Fibroblast of skin of abdomen (primary cell): ENCODE measurements at regions not wholly inside any gene's neighbourhood (a gene's known extent, or its start where the extent isn't known, plus 50 kb on each side); places are given as distances from the start of the nearest gene placed in this dataset.
A peak's percentile ranks its signal among the peaks of the same experiment; 100 is the strongest.

Experiments used
- DNase-seq: peaks from one replicate; pipeline ENCODE4 v3.0.0-alpha.2; 2013

GRCh38 chr21:16073586-16073985, 343.8 kb downstream of the USP25 start:
- DNase-seq: no peak

- no peak for DNase-seq
Measured at GRCh38 chr21:16074950-16075489, 345.2 kb downstream of the USP25 start.

GRCh38 chr21:16075649-16076282, 346.0 kb downstream of the USP25 start:
- no peak for DNase-seq

- no peak for DNase-seq
Measured at GRCh38 chr21:16076465-16076864, 346.7 kb downstream of the USP25 start.

- DNase-seq: no peak
Measured at GRCh38 chr21:16078382-16078781, 348.6 kb downstream of the USP25 start.

GRCh38 chr21:16079830-16080229, 350.0 kb downstream of the USP25 start:
- peak; percentile 64 for DNase-seq

- no peak for DNase-seq
Measured at GRCh38 chr21:16081304-16081703, 351.5 kb downstream of the USP25 start.

- no peak for DNase-seq
Measured at GRCh38 chr21:16082038-16082816, 352.4 kb downstream of the USP25 start.

DNA sequence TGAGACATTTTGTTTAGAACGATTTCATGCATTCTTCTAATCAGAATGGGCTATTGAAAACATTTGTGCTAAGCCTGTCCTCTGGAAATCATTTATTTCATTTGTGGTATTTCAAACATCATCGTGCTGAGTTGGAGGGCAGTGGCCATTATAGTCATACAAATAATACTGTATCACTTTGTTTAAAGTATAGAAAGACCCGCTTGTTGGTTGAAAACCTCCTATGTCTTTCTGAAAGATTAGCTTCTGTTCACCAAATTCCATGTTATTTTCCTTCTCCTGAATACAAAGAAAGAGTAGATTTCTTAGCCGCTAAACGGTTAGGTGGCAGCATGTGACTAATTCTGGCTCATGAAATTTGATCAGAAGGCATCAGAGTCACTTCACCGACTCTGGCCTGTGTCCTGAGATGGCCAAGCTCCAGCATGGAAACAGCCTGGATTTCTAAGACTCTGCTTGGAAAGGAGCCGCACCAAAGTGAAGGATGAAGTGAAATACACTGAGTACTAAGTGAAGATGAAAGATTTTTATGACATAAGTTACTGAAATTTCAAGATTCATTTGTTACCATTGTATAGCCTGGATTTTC, 355.1 kb downstream of the USP25 start:
- no peak for DNase-seq

- no peak for DNase-seq
Measured at GRCh38 chr21:16085421-16085820, 355.6 kb downstream of the USP25 start.

GRCh38 chr21:16086121-16086520, 356.3 kb downstream of the USP25 start:
- no peak for DNase-seq

DNA sequence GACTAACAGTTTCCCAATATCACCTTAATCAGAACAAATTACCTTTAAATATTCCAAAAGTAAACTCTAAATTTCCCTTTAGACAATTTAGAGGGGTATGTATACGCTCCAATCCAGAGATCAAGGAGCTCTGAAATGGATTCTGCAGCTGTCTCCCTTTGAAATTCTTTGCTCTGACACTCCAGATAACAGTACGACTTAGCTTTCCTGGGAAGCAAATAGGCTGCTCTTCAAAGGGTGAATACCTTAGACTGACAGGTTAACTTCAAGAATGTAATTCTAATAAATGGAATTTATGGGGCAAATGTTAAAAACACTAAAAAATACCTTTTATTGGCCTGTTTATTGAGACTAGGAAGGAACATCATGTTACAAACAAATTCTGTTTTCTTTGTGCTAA, 357.2 kb downstream of the USP25 start:
- no peak for DNase-seq

- DNase-seq: no peak
Measured at GRCh38 chr21:16087523-16087922, 357.7 kb downstream of the USP25 start.

DNA sequence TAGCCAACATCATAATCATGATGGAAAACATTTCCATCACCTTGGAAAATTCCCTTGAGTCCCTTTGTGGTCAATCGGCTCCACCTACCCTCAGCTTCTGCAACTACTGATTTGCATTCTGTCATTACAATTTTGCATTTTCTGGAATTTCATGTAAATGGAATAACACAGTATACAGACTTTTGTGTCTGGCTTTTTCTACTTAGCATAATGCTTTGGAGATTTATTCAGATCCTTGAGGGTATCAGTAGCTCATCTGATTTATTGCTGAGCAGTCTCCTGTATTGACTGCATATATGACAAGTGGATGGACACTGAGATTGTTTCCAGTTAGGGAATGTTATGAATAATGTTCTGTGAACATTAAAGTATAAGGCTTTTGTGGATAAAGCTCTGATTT, 358.3 kb downstream of the USP25 start:
- DNase-seq: no peak

- DNase-seq: no peak
Measured at GRCh38 chr21:16095005-16095404, 365.2 kb downstream of the USP25 start.

- DNase-seq: no peak
Measured at GRCh38 chr21:16096988-16097387, 367.2 kb downstream of the USP25 start.

DNA sequence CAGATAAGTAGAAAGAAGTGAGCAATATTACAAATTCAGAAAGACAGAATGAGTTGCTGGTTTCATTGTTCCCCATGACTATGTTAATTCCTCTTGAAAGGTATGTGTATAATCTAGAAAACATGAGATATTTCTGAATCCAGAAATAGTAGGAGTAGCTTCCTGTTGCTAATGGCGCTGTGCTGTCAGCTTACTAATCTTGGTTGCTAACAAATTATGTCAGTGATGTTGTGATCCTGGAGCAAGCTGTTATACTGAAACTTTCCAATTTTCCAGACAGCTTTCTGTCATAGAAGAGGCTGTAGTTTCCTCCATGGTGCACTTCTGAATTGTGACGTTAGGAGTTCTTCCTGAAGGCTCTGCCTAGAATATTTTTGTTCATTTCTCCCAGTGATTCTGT, 372.3 kb downstream of the USP25 start:
- DNase-seq: no peak

DNA sequence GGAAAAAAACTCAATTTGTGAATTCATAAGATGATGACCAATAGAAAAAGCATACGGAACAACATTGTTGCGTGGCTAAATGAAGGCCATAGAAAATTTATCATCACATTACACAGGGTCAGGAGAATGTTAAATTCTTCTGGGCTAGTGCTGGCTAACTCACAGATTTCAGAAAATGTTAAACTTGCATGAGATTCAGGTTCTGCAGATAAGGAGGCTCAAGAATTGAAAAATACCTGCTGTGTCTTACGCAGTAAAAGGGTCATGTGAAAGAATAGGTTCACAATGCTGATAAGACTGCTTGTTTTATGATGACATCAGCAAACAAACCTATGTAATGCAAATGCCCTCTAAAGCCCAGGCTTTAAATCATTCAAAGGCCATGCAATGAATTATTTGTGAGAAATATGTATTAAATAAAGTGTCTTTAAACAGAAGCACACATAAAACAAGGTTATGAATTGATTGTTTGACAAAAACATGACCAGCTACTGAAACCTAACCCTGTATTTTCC, 378.8 kb downstream of the USP25 start:
- no peak for DNase-seq

GRCh38 chr21:16113052-16113715, 383.4 kb downstream of the USP25 start:
- DNase-seq: no peak

DNA sequence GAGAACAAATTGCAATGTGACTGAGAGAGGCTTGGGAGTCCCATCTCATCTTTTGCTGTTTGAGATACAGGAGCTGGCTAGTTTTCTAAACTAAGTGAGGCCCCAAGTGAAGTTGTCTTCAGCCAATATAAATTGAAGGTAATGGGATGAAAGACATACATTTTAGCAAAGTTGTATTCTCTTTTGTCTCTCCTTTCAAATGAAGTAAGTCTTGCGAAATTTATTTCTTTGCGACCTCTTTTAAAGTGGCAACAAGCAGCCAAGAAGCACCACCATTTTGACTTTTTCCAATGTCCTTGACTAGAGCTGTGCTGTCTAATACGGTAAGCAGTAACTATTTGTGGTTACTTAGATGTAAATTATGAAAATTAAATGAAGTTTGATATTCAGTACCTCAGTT, 385.7 kb downstream of the USP25 start:
- no peak for DNase-seq

DNA sequence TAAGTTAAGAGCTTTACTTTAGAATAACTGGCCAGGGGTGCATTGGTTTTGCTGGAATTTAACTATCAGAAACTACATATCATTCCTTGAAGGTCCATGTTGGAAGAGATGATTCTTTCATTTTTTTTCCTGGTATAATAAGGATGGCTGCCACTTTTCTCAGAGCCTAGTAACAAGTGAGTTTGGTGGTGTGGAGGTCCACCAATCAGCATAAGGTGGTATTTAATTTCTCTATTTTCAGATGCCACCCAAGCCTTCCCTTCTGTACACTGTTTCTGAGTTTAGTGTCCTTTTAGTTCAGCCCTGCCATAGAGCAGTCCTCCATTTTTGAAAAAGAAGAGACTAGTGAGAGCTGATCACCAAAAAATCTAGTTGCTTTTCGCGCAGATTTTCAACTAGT, 386.3 kb downstream of the USP25 start:
- DNase-seq: no peak

DNA sequence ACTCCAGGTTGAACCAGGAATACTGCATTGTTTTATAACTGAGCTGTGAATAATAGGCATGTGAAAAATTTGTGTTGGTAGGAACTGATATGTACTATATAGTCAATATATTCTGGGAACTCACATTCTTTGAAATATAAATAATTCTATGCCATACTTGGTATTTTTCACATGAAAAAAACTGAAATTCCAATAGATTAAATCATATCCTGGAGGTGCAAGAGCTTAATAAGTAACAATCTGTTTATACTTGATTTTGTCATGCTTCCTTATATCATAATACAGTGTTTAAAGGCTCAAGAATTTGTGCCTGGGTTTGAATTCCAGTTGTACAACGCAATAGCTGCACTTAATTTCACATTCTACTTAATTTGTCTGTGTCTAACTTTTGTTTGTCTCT, 387.0 kb downstream of the USP25 start:
- DNase-seq: peak; percentile 85

GRCh38 chr21:16117331-16117730, 387.5 kb downstream of the USP25 start:
- DNase-seq: peak; percentile 23
